OCI-M2 (cell line): ENCODE measurements at regions not wholly inside any gene's neighbourhood (a gene's known extent, or its start where the extent isn't known, plus 50 kb on each side); places are given as distances from the start of the nearest gene placed in this dataset.

Experiments used
- DNase-seq: peaks from one replicate; lab custom pipeline; 2025; ENCODE audit not compliant: unreplicated experiment; lab: John Stamatoyannopoulos, UW

DNA sequence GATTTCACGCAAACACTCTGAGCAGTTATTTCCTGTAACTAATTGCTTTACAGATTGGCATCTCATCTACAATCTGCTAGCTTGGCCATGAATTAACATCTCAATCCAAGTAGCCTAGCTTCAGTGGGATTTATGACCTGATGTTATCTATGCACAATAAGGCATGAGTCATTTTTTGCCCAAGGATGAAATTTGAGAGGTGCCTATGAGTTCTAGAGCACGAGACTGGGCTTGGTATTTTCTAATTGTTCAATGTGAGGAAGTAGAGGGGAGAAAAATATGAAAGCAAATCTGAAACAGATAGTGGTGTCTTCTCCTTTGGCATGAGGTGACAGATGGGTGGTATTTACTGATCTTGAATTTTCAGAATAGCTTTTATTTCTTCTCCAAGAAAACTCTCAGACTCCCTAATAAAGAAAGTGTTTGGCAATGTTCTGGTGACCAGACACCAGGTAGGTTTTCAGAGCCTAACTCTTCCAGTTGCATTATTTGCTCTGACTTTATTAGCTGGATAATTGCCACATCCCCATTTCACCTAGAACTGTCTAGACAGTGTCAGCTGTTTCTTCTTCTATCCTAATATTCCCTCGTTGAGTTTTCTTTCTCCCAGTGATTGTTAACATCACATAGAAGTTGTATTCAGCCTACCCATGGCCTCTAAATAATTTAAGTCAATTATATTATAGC lies 301.0 kb upstream of the UMPS start:
- no peak for DNase-seq

GRCh38 chr3:124431331-124431994 lies 298.8 kb upstream of the UMPS start:
- DNase-seq: no peak

DNA sequence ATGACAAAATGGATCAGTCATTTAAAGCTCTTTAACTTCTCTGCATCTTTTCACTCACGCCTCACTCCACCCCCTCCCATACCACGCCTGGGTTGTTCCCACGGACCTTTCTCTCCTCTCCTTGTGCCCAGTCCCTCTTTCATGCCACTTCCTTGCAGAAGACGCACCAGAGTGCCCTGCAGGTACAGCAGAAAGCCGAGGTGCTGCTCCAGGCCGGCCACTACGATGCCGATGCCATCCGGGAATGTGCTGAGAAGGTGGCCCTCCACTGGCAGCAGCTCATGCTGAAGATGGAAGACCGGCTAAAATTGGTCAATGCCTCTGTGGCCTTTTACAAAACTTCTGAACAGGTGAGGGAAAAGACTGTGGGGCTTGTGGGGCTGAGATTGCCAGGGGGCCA lies 296.1 kb upstream of the UMPS start:
- DNase-seq: no peak

DNA sequence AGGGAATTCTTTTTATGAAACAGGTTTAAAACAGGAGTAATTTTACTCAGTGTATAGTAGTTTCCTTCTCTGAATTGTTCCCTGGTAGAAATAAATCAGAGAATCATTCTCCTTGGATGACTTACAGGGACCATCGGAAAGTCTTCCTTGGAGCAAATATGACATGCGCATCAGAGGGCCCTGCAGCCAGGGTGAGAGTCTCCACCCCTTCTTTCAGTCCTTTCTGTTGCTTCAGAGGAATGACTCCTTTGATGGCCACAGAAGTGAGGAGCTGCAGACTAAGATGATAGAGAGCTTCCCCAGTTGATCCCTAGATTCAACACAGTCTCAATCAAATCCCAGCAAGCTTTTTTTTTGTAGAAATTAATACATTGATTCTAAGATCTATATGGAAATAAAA lies 294.8 kb upstream of the UMPS start:
- no peak for DNase-seq

GRCh38 chr3:124438813-124439212 lies 291.4 kb upstream of the UMPS start:
- no peak for DNase-seq

GRCh38 chr3:124439603-124440002 lies 290.6 kb upstream of the UMPS start:
- no peak for DNase-seq

DNA sequence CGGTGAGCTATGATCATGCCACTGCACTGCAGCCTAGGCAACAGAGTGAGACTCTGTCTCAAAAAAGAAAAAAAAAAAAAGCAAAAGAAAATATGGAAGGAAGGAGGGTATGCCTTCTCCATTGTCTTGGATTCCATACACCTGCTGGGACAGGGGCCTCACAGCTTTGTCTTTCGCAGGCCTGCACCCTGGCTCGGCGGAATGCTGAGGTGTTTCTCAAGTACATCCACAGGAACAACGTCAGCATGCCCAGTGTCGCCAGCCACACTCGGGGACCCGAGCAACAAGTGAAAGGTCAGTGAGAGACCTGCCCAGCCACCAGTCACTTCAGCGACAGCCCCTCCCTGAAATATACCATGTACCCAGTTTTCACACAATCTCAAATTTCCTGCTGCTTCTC lies 288.5 kb upstream of the UMPS start:
- no peak for DNase-seq

DNA sequence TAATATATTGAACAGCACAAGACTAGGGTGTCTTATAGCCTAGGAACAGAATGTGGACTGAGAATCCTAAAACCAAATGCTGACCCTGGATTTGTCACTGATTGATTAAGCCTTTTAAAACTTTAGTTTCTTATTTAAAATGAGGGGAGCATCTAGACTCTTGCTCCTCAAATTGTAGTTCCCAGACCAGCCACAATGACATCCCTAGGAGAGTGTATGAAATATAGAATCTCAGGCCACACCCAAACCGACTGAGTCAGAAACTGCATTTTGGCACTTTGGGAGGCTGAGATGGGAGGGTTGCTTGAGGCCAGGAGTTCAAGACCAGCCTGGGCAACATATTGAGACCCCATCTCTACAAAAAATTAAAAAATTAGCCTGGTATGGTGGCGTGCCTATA lies 287.8 kb upstream of the UMPS start:
- DNase-seq: no peak

GRCh38 chr3:124443446-124443845 lies 286.8 kb upstream of the UMPS start:
- DNase-seq: no peak

GRCh38 chr3:124444075-124444474 lies 286.2 kb upstream of the UMPS start:
- DNase-seq: no peak

DNA sequence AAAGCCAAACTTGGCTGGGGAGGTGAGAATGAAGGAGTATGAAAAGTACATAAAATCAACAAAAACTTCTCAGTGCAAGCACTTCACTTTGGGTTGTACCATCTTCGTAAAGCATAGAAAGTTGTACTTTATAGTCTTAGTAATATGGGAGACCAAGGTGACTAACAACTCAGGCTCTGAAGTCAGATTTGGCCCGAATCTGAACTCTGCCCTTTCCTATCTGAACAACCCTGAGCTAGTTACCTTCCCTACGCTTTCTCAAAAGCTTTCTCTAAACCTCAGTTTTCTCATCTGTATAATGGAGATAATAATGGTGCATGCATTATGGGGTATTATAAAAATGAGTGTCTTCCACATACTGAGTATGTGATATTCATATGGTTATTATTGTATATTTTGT lies 285.4 kb upstream of the UMPS start:
- DNase-seq: no peak

DNA sequence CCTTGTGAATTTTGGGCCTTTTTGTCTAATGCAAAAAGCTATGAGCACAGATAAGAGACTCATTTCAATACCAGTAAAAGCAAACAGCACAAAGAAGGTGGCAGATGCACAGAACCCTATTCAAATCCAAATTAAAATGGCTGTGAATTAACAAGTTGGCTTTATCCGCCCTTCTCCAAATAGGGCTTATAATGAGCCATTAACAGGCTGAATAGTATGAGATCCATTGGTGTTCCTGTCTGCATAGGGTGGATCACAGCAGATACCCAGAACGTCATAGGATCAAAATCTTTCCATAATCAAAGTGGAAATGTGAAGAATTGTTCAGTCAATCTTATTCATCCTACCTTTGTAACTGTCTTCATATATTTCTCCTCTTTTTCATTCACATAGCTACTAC lies 282.4 kb upstream of the UMPS start:
- no peak for DNase-seq

DNA sequence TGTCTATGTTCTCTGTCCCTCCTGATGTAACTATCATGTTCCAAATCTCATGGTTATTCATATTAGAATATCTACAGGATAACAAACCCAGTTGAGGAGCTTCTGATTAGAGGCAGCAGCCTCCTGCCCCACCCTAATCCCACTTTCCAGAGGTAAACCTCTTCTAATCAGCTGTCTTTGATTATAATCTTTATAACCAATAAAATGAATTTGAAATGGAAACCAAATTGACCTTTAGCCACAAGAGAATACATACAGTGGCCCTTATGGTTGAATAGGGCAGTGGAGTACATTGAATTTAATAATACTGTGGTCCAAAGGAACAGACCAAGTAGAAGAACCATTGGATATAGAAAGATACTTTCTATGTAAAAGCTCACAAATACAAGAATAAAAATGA lies 281.3 kb upstream of the UMPS start:
- no peak for DNase-seq

GRCh38 chr3:124450366-124450765 lies 279.9 kb upstream of the UMPS start:
- no peak for DNase-seq

DNA sequence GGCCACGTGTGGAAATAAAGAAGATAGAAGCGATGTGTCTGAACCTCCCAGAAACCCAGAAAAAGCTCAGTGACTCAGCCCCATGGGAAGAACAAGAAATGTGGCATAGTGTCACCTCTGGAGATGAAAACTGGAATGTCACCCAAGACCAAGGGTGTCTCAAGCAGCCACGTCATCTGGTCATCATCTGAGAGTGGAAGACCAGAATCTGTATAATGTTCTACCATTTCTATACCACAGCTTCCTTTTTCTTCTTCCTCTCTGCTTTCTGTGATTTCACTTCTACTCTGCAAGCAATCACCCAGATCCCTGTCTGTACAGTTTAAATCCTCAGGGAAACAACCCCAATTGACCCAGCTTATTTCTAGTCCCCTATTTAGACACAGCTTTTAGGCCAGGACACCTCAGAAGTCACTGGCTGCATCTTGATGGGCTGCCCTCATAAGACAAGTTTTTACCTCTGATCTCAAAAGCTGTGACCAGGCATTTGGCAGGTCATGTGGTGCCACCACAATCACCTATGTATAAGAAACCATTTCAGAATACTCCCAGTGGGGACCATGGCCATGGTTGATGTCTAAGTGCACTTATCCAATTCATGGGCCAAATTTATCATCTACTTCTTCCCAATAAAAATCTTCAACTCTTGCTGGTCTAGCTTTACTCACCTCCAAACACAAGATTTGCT lies 278.5 kb upstream of the UMPS start:
- no peak for DNase-seq

- DNase-seq: no peak
Measured at GRCh38 chr3:124453189-124453588, 277.1 kb upstream of the UMPS start.

- no peak for DNase-seq
Measured at GRCh38 chr3:124455891-124456290, 274.4 kb upstream of the UMPS start.

GRCh38 chr3:124456506-124456905 lies 273.7 kb upstream of the UMPS start:
- no peak for DNase-seq

DNA sequence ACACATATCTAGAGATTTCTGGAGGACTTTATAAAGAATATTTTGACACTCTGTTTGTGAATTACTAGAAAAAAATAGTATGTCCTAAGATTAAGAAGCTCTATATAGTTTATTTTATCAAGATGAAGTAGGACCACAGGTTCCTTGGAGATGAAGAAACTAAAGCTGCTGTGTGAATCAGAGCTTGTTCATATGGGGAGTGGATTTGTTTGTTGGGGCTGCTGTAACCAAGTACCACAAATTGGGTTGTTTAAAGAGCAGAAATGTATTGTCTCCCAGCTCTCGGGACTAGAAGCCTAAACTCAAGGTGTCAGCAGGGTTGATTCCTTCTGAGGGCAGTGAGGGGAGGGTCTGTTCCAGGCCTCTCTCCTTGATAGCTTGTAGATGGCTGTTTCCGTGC lies 270.6 kb upstream of the UMPS start:
- DNase-seq: no peak

- DNase-seq: no peak
Measured at GRCh38 chr3:124461126-124461525, 269.1 kb upstream of the UMPS start.

DNA sequence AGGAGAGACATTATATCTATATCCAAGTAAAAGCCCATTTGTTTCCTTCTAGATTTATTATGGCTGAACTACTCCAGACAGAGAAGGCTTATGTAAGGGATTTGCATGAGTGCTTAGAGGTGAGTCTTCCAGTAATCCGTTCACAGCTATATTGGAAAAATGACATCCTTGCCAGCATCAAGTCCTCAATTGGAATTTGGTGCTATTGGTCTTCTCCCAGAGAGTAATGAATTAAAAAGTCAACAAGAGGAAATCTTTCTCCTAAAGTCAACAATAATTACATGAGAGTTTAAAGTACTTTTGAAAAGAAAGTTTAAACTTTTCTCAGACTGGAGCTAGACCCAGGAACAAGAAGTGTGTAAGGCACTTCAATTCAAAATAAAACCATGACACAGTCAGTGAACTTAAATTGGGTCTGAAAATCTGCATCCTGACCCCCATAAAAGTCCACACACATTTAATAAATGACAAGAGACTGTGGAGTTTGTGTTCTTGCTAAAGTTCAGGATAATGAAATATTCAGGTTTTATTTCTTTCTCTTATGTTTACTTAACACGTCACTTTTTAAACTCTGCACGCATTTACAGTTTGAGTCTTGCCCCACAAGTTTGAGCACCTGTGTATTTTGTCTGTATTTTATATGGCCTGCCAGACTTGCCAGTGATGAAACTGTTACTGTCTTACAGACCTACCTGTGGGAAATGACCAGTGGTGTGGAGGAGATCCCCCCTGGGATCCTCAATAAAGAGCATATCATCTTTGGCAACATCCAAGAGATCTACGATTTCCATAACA lies 268.2 kb upstream of the UMPS start:
- DNase-seq: no peak

- DNase-seq: no peak
Measured at GRCh38 chr3:124463234-124463633, 267.0 kb upstream of the UMPS start.
